ENCODE measurements at regions not wholly inside any gene's neighbourhood (a gene's known extent, or its start where the extent isn't known, plus 50 kb on each side); places are given as distances from the start of the nearest gene placed in this dataset.
"Not testable (repeated sequence)": the region's sequence is repeated elsewhere in the genome, so short reads cannot be mapped to it uniquely, and the experiment has no call there.

DNA sequence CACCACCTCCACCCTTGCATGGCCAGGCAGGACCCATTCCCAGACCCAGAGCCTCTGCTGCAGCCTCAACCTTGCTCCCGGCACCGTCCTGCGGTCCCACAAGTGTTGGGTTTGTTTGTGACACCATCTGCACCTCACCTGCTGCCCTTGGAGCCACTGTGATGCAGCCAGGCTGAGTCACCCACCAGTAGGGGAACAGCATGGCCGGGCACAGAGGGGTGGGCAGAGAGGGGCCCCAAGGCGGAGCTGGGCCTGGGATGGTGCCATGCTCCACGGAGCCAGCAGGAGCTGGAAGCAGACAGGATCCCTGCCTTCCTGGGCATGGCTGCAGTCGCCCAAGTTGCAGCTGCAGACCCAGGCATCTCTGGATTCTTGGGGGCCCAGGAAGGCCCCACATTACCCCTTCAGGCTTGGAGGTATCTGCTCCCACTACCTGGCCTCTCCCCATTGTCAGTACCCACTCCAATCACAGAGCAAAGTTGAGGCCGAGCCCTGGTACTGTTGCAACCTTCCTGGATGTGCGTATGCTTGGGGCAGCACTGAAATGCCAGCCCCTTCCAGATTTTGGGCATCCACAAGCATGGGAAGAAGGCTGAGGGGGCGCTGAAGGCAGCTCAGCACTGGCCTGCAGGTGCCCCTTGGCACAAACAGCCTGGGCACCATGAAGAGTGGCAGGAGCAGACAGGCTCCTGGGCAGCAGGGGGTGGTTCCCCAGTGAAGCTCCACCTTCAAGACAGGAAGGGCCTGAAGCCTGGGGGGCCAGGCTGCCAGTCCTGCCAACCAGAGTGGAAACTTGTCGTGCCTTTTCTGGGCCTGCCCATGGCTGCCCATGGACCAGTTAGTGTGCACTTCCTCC is 172.8 kb downstream of the MATN1 start:
- no peak for DNase-seq

DNA sequence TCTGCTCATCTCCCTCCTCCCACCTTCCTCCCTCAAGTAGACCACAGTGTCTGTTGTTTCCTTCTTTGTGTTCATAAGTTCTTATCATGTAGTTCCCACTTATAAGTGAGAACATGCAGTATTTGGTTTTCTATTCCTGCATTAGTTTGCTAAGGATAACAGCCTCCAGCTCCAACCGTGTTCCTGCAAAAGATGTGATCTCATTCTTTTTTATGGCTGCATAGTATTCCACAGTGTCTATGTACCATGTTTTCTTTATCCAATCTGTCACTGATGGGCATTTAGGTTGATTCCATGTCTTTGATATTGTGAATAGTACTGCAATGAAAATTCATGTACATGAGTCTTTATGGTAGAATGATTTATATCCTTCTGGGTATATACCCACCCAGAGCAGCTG is 173.5 kb downstream of the MATN1 start:
- DNase-seq: not testable (repeated sequence)

DNA sequence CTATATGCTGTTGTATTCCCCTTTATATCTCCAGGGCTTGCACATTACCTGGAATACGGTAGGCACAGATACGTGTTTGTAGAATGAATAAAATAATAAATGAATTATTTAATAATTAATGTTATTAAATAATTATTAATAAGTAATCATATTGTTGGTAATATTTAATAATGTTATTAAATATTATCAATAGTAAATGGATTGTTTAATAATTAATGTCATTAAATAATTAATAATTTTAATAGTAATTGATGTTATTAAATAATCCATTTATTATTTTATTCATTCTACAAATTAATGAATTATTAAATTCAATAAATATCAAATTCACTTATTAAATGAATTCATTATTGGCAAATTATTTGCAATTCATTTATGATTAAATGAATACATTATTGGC is 175.1 kb downstream of the MATN1 start:
- no peak for DNase-seq

DNA sequence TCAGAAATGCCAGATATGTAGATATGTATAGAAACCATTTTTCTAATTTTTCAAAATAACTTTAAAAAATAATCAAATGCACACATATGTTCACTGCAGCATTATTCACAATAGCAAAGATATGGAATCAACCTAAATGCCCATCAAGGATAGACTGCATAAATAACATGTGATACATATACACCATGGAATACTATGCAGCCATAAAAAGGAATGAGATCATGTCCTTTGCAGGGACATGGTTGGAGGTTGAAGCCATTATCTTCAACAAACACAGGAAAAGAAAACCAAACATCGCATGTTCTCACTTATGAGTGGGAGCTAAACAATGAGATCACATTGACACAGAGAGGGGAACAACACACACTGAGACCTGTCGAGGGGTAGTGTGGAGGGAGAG is 176.1 kb downstream of the MATN1 start:
- not testable (repeated sequence) for DNase-seq

DNA sequence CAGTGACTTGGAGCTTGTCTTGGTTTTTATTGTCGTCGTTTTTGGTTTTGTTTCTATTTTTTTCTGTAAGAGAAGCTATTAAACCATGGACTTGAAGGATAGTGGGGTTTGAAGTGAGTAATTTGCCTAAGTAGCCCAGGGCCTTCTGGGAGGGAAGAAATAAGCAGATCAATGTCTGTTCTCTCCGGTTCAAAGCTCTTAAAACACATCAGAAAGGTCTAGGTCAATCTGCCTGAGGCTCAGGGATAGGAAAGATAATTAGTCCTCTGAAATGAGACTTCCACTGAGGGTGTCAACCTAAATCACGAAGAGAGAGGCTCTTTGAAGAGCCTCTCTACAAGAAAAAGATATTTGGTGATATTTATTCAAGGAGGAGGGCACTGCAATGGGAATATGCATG is 178.0 kb downstream of the MATN1 start:
- no peak for DNase-seq

DNA sequence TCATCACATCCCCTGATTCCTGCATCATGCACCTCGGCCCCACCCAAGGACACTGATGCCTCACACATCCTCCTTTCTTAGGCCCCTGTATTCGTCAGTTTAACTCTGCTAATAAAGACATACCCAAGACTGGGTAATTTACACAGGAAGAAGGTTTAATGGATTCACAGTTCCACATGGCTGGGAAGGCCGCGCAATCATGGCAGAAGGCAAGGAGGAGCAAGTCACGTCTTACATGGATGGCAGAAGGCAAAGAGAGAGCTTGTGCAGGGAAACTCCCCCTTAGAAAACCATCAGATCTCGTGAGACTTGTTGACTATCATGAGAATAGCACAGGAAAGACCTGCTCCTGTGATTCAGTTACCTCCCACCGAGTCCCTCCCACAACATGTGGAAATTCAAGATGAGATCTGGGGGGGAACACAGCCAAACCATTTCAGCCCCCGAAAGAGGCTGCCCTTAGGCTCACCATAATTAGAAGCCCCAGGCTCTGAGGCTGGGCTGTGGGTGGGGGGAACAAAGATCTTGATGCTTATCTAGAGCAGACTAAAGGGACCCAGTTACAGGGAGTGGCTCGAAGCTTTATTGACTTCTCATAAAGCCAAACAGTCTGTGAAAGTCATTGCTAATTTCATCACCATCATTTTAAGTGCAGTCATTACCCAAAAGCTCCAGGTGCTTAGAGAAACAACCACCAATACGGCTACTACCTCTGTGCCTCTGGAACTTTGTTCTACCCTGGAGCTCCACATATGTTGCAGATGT is 181.5 kb downstream of the MATN1 start:
- no peak for DNase-seq

DNA sequence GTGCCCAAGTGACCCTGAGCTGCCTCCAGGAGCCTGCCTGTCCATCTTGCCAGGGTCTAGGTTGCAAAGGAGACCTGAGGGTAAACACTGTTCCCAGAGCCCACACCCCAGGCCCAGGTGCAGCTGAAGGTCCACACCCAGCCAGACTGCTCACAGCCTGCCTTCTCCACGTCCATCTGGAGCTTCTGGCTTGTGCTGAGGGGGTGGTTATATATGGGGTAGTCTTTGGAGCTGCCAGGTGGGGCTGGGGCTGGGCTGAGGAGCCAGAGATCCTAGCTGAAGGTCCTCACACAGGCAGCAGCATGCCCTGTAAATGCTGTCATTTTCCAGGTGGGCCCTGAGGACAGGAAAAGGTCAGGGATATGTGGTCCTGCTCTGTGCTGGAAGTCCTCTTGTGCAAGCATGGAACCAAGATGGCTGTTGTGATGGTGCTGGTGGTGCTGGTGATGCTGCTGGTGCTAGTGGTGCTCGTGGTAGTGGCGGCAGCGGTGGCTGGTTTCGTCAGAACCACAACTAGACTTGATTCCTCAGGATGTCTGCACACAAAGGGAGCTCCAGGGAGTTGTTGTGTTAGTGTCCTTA is 182.7 kb downstream of the MATN1 start:
- DNase-seq: no peak

DNA sequence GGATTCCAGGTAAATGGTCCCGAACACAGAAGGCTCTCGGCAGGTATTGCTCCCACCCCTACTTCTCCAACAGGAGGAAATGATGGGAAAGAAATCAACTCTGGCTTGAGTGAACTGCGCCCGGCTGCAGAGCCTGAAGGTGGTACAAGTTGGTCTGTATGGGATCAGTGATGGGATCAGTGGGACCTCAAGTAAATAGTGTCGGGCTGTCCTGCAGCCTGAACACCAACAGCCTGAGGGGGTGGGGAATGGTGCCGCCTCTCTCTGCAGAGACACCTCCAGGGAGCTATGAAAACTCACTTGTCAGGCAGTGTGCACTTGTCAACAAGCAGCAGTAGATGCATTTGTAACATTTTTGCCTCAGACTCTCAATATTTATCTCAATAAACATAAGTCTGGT is 183.5 kb downstream of the MATN1 start:
- no peak for DNase-seq

DNA sequence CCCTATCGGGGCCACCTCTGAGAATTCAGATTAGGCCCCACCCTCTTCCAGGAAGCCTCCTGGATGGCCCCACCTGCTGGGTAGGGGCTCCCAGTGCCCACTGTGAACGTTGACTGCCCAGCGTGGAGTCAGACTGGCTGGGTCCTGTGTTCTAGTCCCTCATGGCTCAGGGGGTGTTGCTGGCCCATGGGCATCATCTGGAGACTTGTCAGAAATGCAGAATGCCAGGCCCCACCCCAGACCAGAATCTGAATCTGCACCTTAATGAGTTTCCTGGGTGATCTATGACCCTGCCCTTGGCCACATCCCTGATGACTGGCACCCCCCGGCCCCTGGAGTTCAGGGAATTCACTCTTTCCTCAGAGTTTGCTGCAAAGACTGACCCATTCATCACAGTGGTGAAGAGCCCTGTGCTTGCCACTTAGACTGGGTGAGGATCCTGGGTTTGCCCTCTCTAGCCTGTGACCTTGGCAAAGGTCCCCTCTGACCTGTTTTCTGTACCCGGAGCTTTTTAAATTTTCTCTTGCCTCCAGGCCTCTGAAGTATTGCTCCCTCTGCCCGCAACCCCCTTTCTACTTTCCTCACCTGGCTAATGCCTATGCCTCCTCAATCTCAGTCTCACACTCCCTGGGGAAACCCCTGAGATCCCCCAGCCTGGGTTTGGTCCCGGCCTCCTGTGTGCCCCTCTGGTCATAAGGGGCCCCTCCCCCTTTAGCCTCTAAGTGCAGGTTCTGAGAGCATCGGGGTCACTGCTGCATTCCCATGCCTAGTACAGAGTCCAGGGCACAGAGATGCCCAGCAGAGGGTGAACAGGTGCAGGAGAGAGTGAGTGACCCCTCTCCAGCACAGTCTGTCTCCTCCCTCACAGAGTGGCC is 184.2 kb downstream of the MATN1 start:
- no peak for DNase-seq

DNA sequence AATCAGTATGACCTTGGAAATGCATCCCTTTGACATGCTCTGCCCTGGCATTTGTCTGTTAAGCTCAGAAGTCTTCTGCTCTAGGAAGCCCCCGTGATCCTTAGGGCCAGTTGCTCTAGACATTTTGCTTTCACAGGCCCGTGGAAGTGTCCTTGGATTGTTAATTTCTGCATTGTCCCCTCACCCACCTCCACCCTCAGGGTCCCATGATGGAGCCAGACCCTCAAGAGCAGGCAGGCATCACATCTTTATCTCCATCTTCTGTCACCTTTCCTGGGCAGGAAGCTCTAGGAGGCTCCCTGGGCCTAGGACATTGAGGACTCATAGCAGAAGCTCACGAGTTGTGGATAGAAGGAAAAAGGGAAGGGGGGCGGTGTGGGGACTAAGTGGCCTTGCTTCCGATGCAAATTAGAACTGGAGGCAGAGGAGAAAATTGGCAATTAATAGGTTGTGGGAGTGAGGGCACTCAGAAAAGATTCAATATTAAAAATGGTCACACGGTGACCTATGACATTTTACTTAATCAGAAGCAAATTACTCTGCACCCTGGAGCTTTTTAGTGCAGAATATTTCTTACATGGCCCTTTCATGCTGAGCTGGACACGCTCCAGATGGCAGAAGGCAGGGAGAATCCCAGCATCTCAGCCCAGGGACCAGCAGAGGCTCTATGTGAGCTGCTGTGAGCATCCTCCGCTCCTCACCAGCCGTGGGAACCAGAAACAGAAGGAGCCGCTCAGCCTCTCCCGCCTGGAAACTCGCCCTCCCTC is 185.0 kb downstream of the MATN1 start:
- no peak for DNase-seq

DNA sequence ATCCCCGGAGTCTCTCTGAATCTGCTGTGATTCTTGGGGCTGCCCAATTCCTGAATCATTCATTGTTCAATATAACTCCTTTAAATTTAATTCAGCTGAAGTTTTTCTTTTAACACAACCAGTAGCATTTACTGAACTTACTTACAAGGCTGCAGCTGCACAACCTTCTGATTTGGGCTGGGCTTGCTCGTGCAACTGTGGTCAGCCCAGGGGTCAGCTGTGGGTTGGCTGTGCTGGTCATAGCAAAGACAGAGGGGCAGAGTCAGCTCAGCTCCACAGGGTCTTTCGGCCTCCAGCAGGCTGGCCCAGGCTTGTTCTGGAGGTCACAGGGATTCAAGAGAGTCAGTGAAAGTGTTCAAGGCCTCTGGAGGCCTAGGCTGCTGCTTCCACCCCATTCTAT is 186.1 kb downstream of the MATN1 start:
- DNase-seq: no peak

DNA sequence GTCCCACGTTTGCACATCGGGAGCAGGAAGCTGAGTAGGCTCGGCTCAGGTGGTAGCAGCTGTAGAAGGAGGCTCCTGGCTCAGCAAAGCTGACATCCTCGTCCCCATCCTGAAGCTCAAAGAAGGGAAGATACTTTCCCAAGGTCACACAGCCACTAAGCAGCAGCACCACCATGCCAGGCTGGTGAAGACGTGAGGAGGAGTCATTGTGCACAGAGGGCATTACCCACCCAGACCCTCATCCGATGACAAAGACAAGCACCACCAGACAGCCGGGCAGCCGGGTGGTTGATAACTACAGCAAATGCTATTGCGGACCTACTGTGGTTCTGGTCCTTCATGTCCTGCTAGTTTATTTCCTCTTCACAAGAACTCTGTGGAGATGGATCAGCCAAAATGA is 186.9 kb downstream of the MATN1 start:
- no peak for DNase-seq

DNA sequence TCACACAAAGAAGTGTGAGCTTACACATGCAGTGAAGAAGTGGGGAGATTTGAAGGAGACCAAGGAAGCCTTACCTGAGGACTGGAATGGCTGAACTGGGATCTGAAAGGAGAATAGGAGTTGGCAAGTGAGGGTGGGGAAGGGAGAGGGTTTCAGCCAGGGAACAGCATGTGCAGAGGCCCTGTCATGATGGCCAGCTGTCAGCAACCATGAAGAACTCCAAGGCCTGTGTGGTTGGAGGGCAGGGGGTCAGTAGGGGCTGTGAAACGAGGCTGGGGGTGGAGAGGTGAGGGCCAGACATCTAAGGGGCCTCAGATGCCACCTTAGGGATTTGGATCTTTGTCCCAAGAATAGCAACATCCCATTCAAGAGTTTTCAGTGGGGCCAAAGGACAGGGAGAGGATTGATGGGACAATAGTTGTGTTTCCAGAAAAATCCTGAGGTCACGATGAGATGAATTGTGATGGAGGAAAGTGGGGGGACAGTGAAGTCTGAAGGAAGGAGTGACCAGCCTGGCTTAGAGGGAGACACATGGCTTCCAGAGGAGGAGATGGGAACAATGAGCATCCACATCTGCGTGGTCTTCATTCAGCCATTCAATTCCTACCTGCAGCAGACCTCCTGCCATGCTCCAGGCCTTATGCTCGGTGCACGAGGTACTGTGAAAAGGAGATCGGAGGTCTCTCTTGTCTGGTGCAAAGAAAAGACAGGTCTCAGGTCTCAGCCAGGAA is 187.6 kb downstream of the MATN1 start:
- DNase-seq: no peak

DNA sequence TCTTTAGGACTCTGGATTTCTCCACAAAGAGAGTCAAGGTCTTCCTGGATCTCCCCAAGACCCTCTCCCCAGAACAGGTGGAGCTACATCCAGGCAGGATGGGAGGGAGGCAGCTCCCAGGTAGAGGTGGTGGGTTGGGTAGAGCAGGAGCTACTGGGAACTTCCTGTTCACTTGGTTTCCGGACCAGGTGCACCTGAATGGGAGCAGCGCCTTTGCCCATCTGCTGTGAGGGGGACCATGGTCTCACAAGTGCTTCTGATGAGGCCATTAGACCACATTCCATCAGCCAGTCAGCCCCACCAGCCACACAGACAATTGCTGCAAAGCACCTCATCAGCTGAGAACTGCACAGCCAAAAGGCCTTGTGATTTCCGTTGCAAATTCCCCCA is 188.8 kb downstream of the MATN1 start:
- no peak for DNase-seq

DNA sequence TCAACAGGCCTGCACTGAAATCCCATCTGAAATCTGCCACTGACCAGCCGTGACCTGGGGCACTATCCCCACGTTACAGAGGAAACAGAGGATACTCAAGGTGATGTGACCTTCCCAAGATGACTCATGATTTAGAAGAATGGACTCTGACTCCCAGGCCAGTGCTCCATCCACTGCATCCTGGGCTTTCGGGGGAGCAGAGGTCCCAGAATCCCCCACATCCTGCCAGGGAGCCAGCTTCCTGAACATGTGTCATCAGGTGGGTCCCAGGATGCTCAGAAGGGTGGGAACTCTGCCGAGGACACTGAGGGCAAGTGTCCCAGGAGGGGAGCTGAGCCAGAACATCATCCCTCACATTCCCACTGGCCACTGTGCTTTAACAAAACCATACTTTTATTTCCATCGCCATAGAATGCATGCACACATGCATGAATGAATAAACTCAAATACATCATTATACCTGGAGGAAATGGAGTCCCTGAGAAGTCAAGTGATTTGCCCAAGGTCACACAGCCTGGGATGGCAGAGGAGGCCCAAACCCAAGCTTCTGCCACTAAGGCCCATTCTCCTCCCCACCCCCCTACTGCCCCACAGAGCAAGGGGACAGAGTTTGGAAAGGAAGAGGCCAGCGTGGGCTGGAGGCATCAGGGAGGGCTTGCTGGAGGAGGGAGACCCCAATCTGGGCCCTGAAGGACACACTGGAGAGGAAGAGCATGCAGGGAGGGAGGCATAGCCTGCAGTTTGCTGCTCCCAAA is 189.4 kb downstream of the MATN1 start:
- no peak for DNase-seq

DNA sequence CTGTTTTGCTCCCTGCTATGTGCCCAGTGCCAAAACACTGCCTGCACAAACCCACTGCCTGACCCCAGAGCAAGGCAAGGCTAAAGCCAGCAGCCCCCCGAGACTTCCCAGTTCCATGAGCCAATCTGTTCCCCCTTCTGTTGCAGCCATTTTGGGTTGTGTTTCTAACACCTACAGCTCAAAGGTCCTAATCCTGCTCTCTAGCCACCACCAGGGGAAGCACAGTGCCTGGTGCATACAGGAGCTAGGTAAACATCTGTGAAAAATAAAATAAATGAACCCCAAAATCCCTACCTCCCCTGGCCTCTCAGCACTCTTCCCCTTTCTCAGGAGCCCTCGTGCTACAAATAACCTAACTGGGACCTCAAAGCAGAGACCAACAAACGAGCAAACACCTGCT is 190.2 kb downstream of the MATN1 start:
- DNase-seq: no peak

DNA sequence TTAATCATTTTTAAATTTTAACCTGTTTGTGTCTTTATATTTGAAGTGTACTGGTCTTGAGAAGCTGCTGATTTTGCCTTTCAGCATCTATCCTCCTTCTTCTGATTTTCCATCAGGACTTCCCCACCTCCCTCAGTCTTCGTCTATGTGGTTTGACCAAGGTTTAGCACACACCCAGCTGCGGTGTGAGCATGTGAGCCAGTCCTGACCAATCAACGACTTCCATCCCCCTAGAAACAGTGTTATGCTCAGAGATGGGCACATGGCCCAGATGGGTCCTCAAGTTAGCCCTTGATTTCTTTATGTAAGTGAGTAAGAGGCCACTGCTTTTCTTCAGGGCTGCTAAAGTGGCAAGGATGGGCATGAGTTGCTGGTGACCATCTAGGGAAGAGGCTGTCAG is 190.8 kb downstream of the MATN1 start:
- DNase-seq: no peak

DNA sequence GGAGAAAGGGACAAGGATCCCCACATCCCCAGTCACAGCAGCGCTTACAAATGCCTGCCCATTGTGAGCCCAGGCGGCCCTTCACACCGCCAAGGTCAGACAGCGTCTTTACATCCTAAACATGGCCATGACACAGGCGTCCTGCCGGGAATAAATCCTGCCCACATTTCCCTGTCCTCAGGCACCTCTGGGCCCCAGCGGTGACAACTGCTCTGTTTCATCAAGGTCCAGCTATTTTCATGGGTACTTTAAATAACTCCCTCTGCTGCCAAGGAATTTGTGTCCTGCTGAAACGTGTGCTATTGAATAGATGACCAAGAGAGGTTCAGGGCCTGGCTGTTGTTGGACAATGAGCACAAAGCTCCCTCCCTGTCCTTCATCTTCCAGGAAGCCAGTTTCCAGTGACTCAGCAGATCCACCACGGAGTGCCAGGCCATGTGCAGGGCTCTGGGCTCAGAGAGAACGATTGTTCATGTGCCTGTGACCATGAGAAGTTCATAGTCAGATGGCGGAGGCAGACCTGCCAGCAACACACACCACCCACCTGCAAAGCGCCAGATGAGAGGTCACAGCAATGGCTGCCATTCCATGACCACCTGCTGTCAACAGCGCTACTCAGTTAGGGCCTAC is 195.8 kb downstream of the MATN1 start:
- DNase-seq: no peak

DNA sequence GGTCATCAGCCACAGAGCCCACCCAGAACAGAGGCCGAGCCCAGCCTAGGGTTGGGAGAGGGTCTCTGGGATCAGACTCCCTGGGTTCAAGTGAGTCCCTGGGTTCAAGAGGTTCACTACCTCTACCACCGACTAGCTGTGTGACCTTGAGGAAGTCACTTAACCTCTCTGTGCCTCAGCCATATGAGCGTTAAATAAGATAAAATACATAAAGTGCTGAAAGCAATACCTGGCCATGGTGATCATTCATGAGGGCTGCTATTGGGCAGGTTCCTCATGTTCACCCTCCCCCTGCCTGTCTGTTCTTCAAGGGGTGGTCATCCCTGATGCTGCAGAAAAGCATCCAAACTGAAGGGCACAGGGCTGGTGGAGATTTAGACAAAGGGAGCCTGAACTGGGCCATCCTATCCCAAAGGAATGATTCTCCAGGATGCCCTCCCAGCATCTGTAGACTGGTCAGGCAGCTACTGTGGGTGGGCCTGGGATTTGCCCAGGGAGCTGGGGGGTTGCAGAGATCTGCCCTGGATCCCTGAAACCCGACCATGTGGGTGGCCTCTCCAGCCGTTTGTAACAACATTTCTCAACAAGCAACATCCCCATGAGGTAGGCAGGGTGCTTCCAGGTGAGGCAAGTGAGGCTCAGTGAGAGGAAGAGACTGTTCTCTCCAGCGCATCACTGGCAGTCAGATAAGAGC is 196.6 kb downstream of the MATN1 start:
- DNase-seq: no peak

All from GDM1 (cell line).